K562 (cell line): ENCODE measurements at regions not wholly inside any gene's neighbourhood (a gene's known extent, or its start where the extent isn't known, plus 50 kb on each side); places are given as distances from the start of the nearest gene placed in this dataset.

Experiments used
- ATAC-seq: fragments of 200-7000 bp; cut with Tn5 transposase; 3 replicates; pipeline ENCODE4 v1.9.1; 2020; ENCODE audit warnings: moderate library complexity
- BruUV-seq: library from RNA; stranded (reverse); fragments of 400-500 nt; replicated peaks from 2 replicates; lab custom pipeline; 2021; lab: Mats Ljungman, UMichigan
- CTCF ChIA-PET: fragments of 300-600 bp; formaldehyde crosslinking; extraction: SDS; loops from one replicate; lab custom pipeline; 2021; ENCODE audit warnings: low intra/inter-chr PET ratio; lab: Yijun Ruan, JAX
- POLR2A ChIA-PET: fragments of 300-600, 350-650 bp; sonication (Branson Sonifier 250); formaldehyde crosslinking; extraction: SDS; loops from one replicate; lab custom pipeline; 2021; ENCODE audit warnings: antibody characterized with exemption, inconsistent platforms; lab: Yijun Ruan, JAX
- DNase-seq, 4 experiments: peaks; one replicate each; pipeline versions ENCODE4 v3.0.0 to v3.0.0-alpha.2; 2011 to 2018; ENCODE audit warnings: low spot score in 3 of 4, mixed read lengths in 3 of 4; ENCODE audit errors: extremely low read depth in 1 of 4
- FAIRE-seq: peaks from 2 replicates; lab custom pipeline; 2011; peaks lifted over from hg19 to GRCh38; lab: Jason Lieb, UNC
- H2AFZ ChIP-seq: 2 replicates; pipeline ENCODE4 v1.6.0; 2011; ENCODE audit warnings: low read depth, low read length, control low read depth, inconsistent platforms
- H3K27ac ChIP-seq: fragments of 200-600 bp; 3 replicates; pipeline ENCODE4 v1.8.0; 2011; ENCODE audit warnings: low read depth, mild to moderate bottlenecking, control low read depth, inconsistent platforms, low read length, moderate library complexity, mixed read lengths; ENCODE audit errors: extremely low read depth
- H3K27me3 ChIP-seq, 2 experiments: fragments of 300-600 bp in 1 of 2; 2 replicates in 1 of 2; 3 replicates in 1 of 2; pipeline versions ENCODE4 v1.6.0 to v1.8.0; 2011; ENCODE audit warnings: inconsistent platforms in 2 of 2, low read length in 2 of 2, mild to moderate bottlenecking in 1 of 2, mixed read lengths in 1 of 2, moderate library complexity in 1 of 2; ENCODE audit not compliant: control insufficient read depth in 2 of 2, insufficient read depth in 2 of 2
- H3K36me3 ChIP-seq: fragments of 300-600 bp; 3 replicates; pipeline ENCODE4 v1.8.0; 2011; ENCODE audit warnings: mild to moderate bottlenecking, low read length, inconsistent platforms; ENCODE audit not compliant: control insufficient read depth, insufficient read depth
- H3K4me1 ChIP-seq, 2 experiments: fragments of 200-600 bp in 1 of 2; replicated peaks in 1 of 2; 2 replicates in 1 of 2; 3 replicates in 1 of 2; pipeline versions ENCODE4 v1.5.1 to v1.8.0; 2011; ENCODE audit warnings: inconsistent platforms in 2 of 2, low read length in 2 of 2, mild to moderate bottlenecking in 1 of 2, mixed read lengths in 1 of 2, moderate library complexity in 1 of 2; ENCODE audit not compliant: control insufficient read depth in 2 of 2, insufficient read depth in 2 of 2
- H3K4me2 ChIP-seq: 2 replicates; pipeline ENCODE4 v1.6.1; 2011; ENCODE audit warnings: low read length, control low read depth, inconsistent platforms, mixed read lengths; ENCODE audit not compliant: insufficient read depth
- H3K4me3 ChIP-seq: fragments of 200-600 bp; sonication (generic), shearing (Covaris generic); 2 replicates; pipeline ENCODE4 v1.5.1; 2016; ENCODE audit warnings: control low read depth, inconsistent platforms
- H3K79me2 ChIP-seq: fragments of 200-600 bp; 3 replicates; pipeline ENCODE4 v1.8.0; 2011; ENCODE audit warnings: low read length, inconsistent platforms; ENCODE audit not compliant: control insufficient read depth, insufficient read depth
- H3K9ac ChIP-seq, 2 experiments: 2 replicates each; pipeline versions ENCODE4 v1.6.0 to v1.6.1; 2011; ENCODE audit warnings: low read depth in 2 of 2, low read length in 2 of 2, control low read depth in 1 of 2, inconsistent platforms in 1 of 2, mild to moderate bottlenecking in 1 of 2, mixed read lengths in 1 of 2; ENCODE audit not compliant: insufficient read depth in 1 of 2
- H3K9me1 ChIP-seq: one replicate; pipeline ENCODE4 v1.6.0; 2011; ENCODE audit warnings: inconsistent platforms, mild to moderate bottlenecking, low read length, moderate library complexity; ENCODE audit not compliant: control insufficient read depth, insufficient read depth
- H3K9me3 ChIP-seq: replicated peaks from 2 replicates; pipeline ENCODE4 v1.5.1; 2011; ENCODE audit warnings: low read depth, low read length, inconsistent platforms; ENCODE audit not compliant: control insufficient read depth, insufficient read depth
- H4K20me1 ChIP-seq: replicated peaks from 2 replicates; pipeline ENCODE4 v1.6.1; 2011; ENCODE audit warnings: low read length, inconsistent platforms, mixed read lengths; ENCODE audit not compliant: control insufficient read depth, insufficient read depth
- CC2D1A ChIP-seq: fragments of 450-650 bp; IDR thresholded peaks from 2 replicates; pipeline ENCODE4 v1.6.1; 2017; ENCODE audit warnings: mild to moderate bottlenecking
- GTF2F1 ChIP-seq: IDR thresholded peaks from 2 replicates; pipeline ENCODE4 v1.6.1; 2011; ENCODE audit warnings: low read depth, low read length, improper control_type of control experiment
- RAD51 ChIP-seq: fragments of 450-650 bp; IDR thresholded peaks from 2 replicates; pipeline ENCODE4 v1.7.1; 2016; ENCODE audit warnings: low read depth, mild to moderate bottlenecking, borderline replicate concordance
- STAT5B ChIP-seq: fragments of 250-450 bp; sonication (Bioruptor Pico); IDR thresholded peaks from 2 replicates; pipeline ENCODE4 v1.8.0; 2021; ENCODE audit warnings: mild to moderate bottlenecking, inconsistent platforms
- ZC3H4 ChIP-seq: sonication (generic); formaldehyde crosslinking; IDR thresholded peaks from 2 replicates; pipeline ENCODE4 v1.9.0; 2021; ENCODE audit warnings: missing genetic modification reagents, borderline replicate concordance
- ZNF41 ChIP-seq: fragments of 250-450 bp; sonication (Bioruptor Pico); conservative IDR thresholded peaks from 2 replicates; pipeline ENCODE4 v1.4.0; 2020; ENCODE audit warnings: mild to moderate bottlenecking
- WGBS: fragments of 100-300 bp; shearing (Covaris generic); methylation state at CpG from one replicate; pipeline ENCODE4 v1.1.6; 2016; ENCODE audit warnings: low coverage, mixed read lengths; ENCODE audit not compliant: insufficient coverage; ENCODE audit errors: missing lambda C conversion rate; 5-methylcytosine and 5-hydroxymethylcytosine counted together
- in situ Hi-C: fragments of 300-500 bp; cut with MboI; formaldehyde crosslinking; loops from 4 replicates; pipeline ENCODE4 v1.15.0; 2018; ENCODE audit warnings: inconsistent platforms, mixed read lengths
- intact Hi-C: fragments of 100-400 bp; cut with micrococcal nuclease; formaldehyde crosslinking; loops from 2 replicates; pipeline ENCODE4 v1.14.2; 2022
- TF ChIP-seq, protein P1 (sequence below): fragments of 450-650 bp; IDR thresholded peaks from 2 replicates; pipeline ENCODE4 v1.6.1; 2014; ENCODE audit warnings: low read depth, mild to moderate bottlenecking, moderate library complexity, borderline replicate concordance
- TF ChIP-seq, protein P2 (sequence below): sonication (generic); formaldehyde crosslinking; IDR thresholded peaks from 2 replicates; pipeline ENCODE4 v1.8.0; 2022; ENCODE audit warnings: mild to moderate bottlenecking, missing genetic modification reagents, borderline replicate concordance
- TF ChIP-seq, protein P3 (sequence below): sonication (generic); formaldehyde crosslinking; IDR thresholded peaks from 2 replicates; pipeline ENCODE4 v1.9.0; 2022; ENCODE audit warnings: mild to moderate bottlenecking, missing genetic modification reagents
- TF ChIP-seq, protein P4 (sequence below): sonication (generic); formaldehyde crosslinking; IDR thresholded peaks from 2 replicates; pipeline ENCODE4 v1.8.0; 2022; ENCODE audit warnings: mild to moderate bottlenecking, missing genetic modification reagents

DNA sequence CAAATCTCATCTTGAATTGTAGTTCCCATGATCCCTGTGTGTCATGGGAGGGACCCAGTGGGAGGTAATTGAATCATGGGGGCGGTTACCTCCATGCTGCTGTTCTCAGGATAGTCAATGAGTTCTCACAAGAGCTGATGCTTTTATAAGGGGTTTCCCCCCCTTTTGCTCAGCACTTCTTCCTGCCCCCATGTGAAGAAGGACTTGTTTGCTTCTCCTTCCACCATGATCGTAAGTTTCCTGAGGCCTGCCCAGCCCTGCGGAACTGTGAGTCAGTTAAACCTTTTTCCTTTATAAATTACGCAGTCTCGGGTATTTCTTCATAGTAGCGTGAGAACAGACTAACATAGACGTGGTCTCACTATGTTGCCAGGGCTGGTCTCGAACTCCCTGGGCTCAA, 56.1 kb upstream of the EIF5 start:
- no peak for ATAC-seq
- peaks cover 0 to 2% of the 10 kb centered on the region in 2 experiments; a peak in 1 of 5 replicates for H3K27me3 ChIP-seq
- intact Hi-C loops, result no loop called here
- TF ChIP-seq ZC3H4 (CRISPR knock-in tag) (no peak), GTF2F1 (no peak), STAT5B (no peak), CC2D1A (no peak), RAD51 (no peak), ZNF41 (no peak)
- TF ChIP-seq, protein P1, sequence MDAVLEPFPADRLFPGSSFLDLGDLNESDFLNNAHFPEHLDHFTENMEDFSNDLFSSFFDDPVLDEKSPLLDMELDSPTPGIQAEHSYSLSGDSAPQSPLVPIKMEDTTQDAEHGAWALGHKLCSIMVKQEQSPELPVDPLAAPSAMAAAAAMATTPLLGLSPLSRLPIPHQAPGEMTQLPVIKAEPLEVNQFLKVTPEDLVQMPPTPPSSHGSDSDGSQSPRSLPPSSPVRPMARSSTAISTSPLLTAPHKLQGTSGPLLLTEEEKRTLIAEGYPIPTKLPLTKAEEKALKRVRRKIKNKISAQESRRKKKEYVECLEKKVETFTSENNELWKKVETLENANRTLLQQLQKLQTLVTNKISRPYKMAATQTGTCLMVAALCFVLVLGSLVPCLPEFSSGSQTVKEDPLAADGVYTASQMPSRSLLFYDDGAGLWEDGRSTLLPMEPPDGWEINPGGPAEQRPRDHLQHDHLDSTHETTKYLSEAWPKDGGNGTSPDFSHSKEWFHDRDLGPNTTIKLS, result no peak
- TF ChIP-seq, protein P2, sequence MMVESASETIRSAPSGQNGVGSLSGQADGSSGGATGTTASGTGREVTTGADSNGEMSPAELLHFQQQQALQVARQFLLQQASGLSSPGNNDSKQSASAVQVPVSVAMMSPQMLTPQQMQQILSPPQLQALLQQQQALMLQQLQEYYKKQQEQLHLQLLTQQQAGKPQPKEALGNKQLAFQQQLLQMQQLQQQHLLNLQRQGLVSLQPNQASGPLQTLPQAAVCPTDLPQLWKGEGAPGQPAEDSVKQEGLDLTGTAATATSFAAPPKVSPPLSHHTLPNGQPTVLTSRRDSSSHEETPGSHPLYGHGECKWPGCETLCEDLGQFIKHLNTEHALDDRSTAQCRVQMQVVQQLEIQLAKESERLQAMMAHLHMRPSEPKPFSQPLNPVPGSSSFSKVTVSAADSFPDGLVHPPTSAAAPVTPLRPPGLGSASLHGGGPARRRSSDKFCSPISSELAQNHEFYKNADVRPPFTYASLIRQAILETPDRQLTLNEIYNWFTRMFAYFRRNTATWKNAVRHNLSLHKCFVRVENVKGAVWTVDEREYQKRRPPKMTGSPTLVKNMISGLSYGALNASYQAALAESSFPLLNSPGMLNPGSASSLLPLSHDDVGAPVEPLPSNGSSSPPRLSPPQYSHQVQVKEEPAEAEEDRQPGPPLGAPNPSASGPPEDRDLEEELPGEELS (CRISPR knock-in tag), result no peak
- TF ChIP-seq, protein P3, sequence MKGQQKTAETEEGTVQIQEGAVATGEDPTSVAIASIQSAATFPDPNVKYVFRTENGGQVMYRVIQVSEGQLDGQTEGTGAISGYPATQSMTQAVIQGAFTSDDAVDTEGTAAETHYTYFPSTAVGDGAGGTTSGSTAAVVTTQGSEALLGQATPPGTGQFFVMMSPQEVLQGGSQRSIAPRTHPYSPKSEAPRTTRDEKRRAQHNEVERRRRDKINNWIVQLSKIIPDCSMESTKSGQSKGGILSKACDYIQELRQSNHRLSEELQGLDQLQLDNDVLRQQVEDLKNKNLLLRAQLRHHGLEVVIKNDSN (CRISPR knock-in tag), result no peak
- TF ChIP-seq, protein P4, sequence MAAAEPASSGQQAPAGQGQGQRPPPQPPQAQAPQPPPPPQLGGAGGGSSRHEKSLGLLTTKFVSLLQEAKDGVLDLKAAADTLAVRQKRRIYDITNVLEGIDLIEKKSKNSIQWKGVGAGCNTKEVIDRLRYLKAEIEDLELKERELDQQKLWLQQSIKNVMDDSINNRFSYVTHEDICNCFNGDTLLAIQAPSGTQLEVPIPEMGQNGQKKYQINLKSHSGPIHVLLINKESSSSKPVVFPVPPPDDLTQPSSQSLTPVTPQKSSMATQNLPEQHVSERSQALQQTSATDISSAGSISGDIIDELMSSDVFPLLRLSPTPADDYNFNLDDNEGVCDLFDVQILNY (CRISPR knock-in tag), result no peak
- H4K20me1 ChIP-seq, result no peaks in the 10 kb centered on the region
- POLR2A ChIA-PET, result no interaction called here
- no TSS peak for BruUV-seq
- in situ Hi-C loops, result no loop called here
- H3K4me3 ChIP-seq, result no peak overlapping the region
- H3K9me3 ChIP-seq, result no peaks in the 10 kb centered on the region; the same call in 1 of the 2 replicates
- CTCF ChIA-PET, result no interaction called here
- no peaks in the 10 kb centered on the region for H3K36me3 ChIP-seq
- H3K4me2 ChIP-seq, result no peak overlapping the region
- no peak overlapping the region for H3K27ac ChIP-seq
- H3K9ac ChIP-seq, result no peak overlapping the region
- no peaks in the 10 kb centered on the region for H3K9me1 ChIP-seq
- peaks cover 0 to 13% of the 10 kb centered on the region in 2 experiments; a peak in 2 of 5 replicates for H3K4me1 ChIP-seq
- no peak overlapping the region for H2AFZ ChIP-seq
- WGBS, result 46% methylated on average over 4 of the region's 8 CpGs
- no peak for FAIRE-seq
- DNase-seq, result no peak
- no peaks in the 10 kb centered on the region for H3K79me2 ChIP-seq
